Subcutaneous abdominal adipose tissue (tissue), 5 donors: ENCODE measurements at regions not wholly inside any gene's neighbourhood (a gene's known extent, or its start where the extent isn't known, plus 50 kb on each side); places are given as distances from the start of the nearest gene placed in this dataset.

Experiments used
- H3K27ac ChIP-seq: one replicate; pipeline ENCODE4 v1.7.0; 2013; ENCODE audit warnings: low read depth, mild to moderate bottlenecking, inconsistent platforms, low read length, moderate library complexity
- H3K27me3 ChIP-seq, 5 donors: one replicate each; pipeline ENCODE4 v1.7.0; 2013; ENCODE audit warnings: low read length in 5 of 5, inconsistent platforms in 1 of 5; ENCODE audit not compliant: control insufficient read depth in 5 of 5, insufficient read depth in 4 of 5
- H3K36me3 ChIP-seq, 5 donors: one replicate each; pipeline ENCODE4 v1.7.0; 2013; ENCODE audit warnings: low read length in 5 of 5; ENCODE audit not compliant: control insufficient read depth in 5 of 5, insufficient read depth in 5 of 5
- H3K4me1 ChIP-seq, 5 donors: one replicate each; pipeline ENCODE4 v1.7.0; 2013; ENCODE audit warnings: low read length in 5 of 5, mild to moderate bottlenecking in 3 of 5, moderate library complexity in 1 of 5; ENCODE audit not compliant: control insufficient read depth in 5 of 5, insufficient read depth in 5 of 5
- H3K4me3 ChIP-seq, 5 donors: one replicate each; pipeline ENCODE4 v1.7.0; 2013; ENCODE audit warnings: low read length in 5 of 5, low read depth in 1 of 5
- H3K9ac ChIP-seq, 5 donors: one replicate each; pipeline ENCODE4 v1.7.0; 2013; ENCODE audit warnings: low read length in 5 of 5, mild to moderate bottlenecking in 4 of 5, moderate library complexity in 3 of 5
- H3K9me3 ChIP-seq, 5 donors: one replicate each; pipeline ENCODE4 v1.7.0; 2013; ENCODE audit warnings: low read length in 5 of 5; ENCODE audit not compliant: control insufficient read depth in 5 of 5
- donor health status: healthy.
- donor health status: healthy.
- donor health status: healthy.
- donor health status: healthy.
- donor health status: healthy.

GRCh38 chr4:18636001-18636585 lies 614.5 kb upstream of the LCORL start:
- H3K27ac ChIP-seq, result no peak overlapping the region
- H3K9ac ChIP-seq, result no peak overlapping the region
- H3K36me3 ChIP-seq, result no peaks in the 10 kb centered on the region
- H3K4me1 ChIP-seq, result no peaks in the 10 kb centered on the region
- H3K4me3 ChIP-seq, result no peak overlapping the region
- peaks cover 0 to under 1% (median 0%) of the 10 kb centered on the region in 5 donors for H3K9me3 ChIP-seq
- H3K27me3 ChIP-seq, result no peaks in the 10 kb centered on the region

GRCh38 chr4:18635531-18635930 lies 614.0 kb upstream of the LCORL start:
- H3K9ac ChIP-seq, result no peak overlapping the region
- no peaks in the 10 kb centered on the region for H3K27me3 ChIP-seq
- H3K4me3 ChIP-seq, result no peak overlapping the region
- H3K27ac ChIP-seq, result no peak overlapping the region
- H3K9me3 ChIP-seq, result peaks cover 0 to 4% (median 0%) of the 10 kb centered on the region in 5 donors
- no peaks in the 10 kb centered on the region for H3K36me3 ChIP-seq
- H3K4me1 ChIP-seq, result no peaks in the 10 kb centered on the region

DNA sequence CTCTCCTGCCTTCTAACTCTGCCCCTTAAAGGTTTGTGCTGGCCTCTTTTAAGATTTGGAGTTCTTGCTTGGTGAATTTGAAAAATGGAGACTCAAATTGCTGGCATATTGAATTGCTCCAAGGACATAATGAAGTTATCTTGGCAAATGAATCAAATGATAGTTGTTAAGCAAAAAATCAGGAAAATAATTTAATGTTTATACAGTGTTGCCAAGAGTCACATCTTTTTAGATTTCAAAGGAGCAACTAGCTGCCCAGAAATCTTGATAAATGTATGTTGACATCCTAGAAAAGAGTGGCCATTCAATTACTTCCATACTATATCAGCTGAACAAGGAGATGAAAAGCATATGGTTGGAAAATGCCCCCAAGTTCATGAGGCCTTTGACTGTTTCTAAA lies 610.0 kb upstream of the LCORL start:
- H3K36me3 ChIP-seq, result no peaks in the 10 kb centered on the region
- H3K9me3 ChIP-seq, result peaks cover 0 to 4% (median 0%) of the 10 kb centered on the region in 5 donors

GRCh38 chr4:18630218-18631110 lies 608.9 kb upstream of the LCORL start:
- Histone ChIP-seq H3K9me3 (peaks cover 0 to 4% (median 0%) of the 10 kb centered on the region in 5 donors), H3K27me3 (no peaks in the 10 kb centered on the region), H3K36me3 (no peaks in the 10 kb centered on the region), H3K4me1 (peaks cover 0 to 8% (median 0%) of the 10 kb centered on the region in 5 donors), H3K4me3 (no peak overlapping the region), H3K9ac (no peak overlapping the region), H3K27ac (no peak overlapping the region)

More for the DNA sequence above, 610.0 kb upstream of the LCORL start:
- Histone ChIP-seq H3K27me3 (no peaks in the 10 kb centered on the region), H3K27ac (no peak overlapping the region), H3K4me3 (no peak overlapping the region), H3K4me1 (peaks cover 0 to 8% (median 0%) of the 10 kb centered on the region in 5 donors), H3K9ac (no peak overlapping the region)

DNA sequence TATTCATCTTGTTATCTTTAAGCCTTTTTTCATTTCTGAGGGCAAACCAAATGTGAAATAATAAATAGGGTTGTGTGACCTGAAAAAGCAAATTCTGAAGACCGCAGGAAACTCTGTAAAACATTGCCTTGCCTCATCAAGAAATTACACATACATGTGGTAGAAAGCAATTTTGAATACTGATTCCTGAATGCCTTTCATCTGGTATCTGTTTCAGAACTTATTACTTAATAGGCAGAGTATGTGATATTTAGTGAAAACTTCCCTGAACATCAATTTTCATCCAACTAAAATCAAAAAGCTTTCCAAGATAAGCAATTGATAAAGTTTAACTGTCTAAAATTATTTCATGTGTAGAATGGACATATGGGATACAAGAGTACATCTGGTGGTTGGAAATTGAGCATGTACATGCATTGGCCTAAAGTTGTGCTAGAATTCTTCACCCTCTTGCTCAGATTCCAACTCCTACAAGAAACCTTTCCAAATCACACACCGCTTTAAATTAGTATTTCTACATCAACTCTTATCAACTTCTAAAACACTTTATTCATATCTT lies 606.0 kb upstream of the LCORL start:
- H3K27ac ChIP-seq, result no peak overlapping the region
- peaks cover 0 to 4% (median 0%) of the 10 kb centered on the region in 5 donors for H3K9me3 ChIP-seq
- no peak overlapping the region for H3K9ac ChIP-seq
- no peaks in the 10 kb centered on the region for H3K27me3 ChIP-seq
- no peaks in the 10 kb centered on the region for H3K36me3 ChIP-seq
- no peak overlapping the region for H3K4me3 ChIP-seq
- H3K4me1 ChIP-seq, result peaks cover 0 to 8% (median 0%) of the 10 kb centered on the region in 5 donors

- H3K27ac ChIP-seq, result no peak overlapping the region
- peaks cover 0 to 8% (median 0%) of the 10 kb centered on the region in 5 donors for H3K4me1 ChIP-seq
- no peaks in the 10 kb centered on the region for H3K36me3 ChIP-seq
- peaks cover 0 to 4% (median 0%) of the 10 kb centered on the region in 5 donors for H3K9me3 ChIP-seq
- H3K9ac ChIP-seq, result no peak overlapping the region
- H3K27me3 ChIP-seq, result no peaks in the 10 kb centered on the region
- H3K4me3 ChIP-seq, result no peak overlapping the region
These were observed 605.4 kb upstream of the LCORL start for GRCh38 chr4:18626996-18627395.

- H3K4me1 ChIP-seq, result peaks cover 0 to 8% (median 0%) of the 10 kb centered on the region in 5 donors
- no peaks in the 10 kb centered on the region for H3K27me3 ChIP-seq
- no peak overlapping the region for H3K9ac ChIP-seq
- no peak overlapping the region for H3K27ac ChIP-seq
- no peaks in the 10 kb centered on the region for H3K36me3 ChIP-seq
- H3K9me3 ChIP-seq, result peaks cover 0 to 4% (median 0%) of the 10 kb centered on the region in 5 donors
- no peak overlapping the region for H3K4me3 ChIP-seq
These were observed 604.8 kb upstream of the LCORL start for GRCh38 chr4:18626366-18626765.

GRCh38 chr4:18621186-18621585 lies 599.6 kb upstream of the LCORL start:
- Histone ChIP-seq H3K4me1 (no peaks in the 10 kb centered on the region), H3K9me3 (no peaks in the 10 kb centered on the region), H3K4me3 (no peak overlapping the region), H3K27me3 (no peaks in the 10 kb centered on the region), H3K36me3 (no peaks in the 10 kb centered on the region), H3K27ac (no peak overlapping the region), H3K9ac (no peak overlapping the region)

- Histone ChIP-seq H3K27me3 (no peaks in the 10 kb centered on the region), H3K4me3 (no peak overlapping the region)
These were observed 595.2 kb upstream of the LCORL start for GRCh38 chr4:18616720-18617119.

DNA sequence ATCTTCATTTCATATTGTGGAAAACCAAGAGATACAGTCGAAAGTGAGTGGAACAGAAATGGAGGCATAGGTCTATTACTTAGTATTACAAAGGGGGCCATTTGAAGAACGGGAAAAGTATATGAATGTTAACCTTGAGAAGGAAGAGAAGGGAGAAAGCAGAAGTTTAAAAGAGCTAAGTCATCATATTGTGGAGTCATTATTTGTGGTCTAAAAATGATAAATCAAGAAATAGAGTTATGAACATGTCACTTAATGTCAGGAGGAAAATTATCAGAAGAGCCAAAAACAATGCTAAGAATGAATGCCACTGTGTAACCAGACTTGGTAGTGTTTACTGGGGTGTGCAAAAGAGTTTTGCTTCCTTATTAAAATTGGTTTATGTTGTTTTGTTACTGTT lies 589.5 kb upstream of the LCORL start:
- H3K9ac ChIP-seq, result no peak overlapping the region
- no peak overlapping the region for H3K4me3 ChIP-seq
- no peaks in the 10 kb centered on the region for H3K27me3 ChIP-seq
- H3K4me1 ChIP-seq, result no peaks in the 10 kb centered on the region
- no peaks in the 10 kb centered on the region for H3K9me3 ChIP-seq
- no peaks in the 10 kb centered on the region for H3K36me3 ChIP-seq
- no peak overlapping the region for H3K27ac ChIP-seq

More at GRCh38 chr4:18616720-18617119, 595.2 kb upstream of the LCORL start:
- H3K9ac ChIP-seq, result no peak overlapping the region
- H3K36me3 ChIP-seq, result no peaks in the 10 kb centered on the region
- no peak overlapping the region for H3K27ac ChIP-seq
- H3K9me3 ChIP-seq, result no peaks in the 10 kb centered on the region
- H3K4me1 ChIP-seq, result no peaks in the 10 kb centered on the region
